ENCODE measurements at regions not wholly inside any gene's neighbourhood (a gene's known extent, or its start where the extent isn't known, plus 50 kb on each side); places are given as distances from the start of the nearest gene placed in this dataset.

- Histone ChIP-seq H3K36me3 (replicated peaks) (no peaks in the 10 kb centered on the region), H3K27ac (no peak overlapping the region), H3K4me3 (ENCODE audit: low read depth, low read length) (no peak overlapping the region), H3K27me3 (replicated peaks) (no peaks in the 10 kb centered on the region)
- in situ Hi-C loops (cut with HindIII; ENCODE audit: low pct_ligation_motif_present, low sequenced_read_pairs) = no loop called here
- DNase-seq = no peak
- TF ChIP-seq, protein P1, sequence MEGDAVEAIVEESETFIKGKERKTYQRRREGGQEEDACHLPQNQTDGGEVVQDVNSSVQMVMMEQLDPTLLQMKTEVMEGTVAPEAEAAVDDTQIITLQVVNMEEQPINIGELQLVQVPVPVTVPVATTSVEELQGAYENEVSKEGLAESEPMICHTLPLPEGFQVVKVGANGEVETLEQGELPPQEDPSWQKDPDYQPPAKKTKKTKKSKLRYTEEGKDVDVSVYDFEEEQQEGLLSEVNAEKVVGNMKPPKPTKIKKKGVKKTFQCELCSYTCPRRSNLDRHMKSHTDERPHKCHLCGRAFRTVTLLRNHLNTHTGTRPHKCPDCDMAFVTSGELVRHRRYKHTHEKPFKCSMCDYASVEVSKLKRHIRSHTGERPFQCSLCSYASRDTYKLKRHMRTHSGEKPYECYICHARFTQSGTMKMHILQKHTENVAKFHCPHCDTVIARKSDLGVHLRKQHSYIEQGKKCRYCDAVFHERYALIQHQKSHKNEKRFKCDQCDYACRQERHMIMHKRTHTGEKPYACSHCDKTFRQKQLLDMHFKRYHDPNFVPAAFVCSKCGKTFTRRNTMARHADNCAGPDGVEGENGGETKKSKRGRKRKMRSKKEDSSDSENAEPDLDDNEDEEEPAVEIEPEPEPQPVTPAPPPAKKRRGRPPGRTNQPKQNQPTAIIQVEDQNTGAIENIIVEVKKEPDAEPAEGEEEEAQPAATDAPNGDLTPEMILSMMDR (IDR thresholded peaks at IDR 0.05; ENCODE audit: low read depth, low read length, missing control alignments) = no peak
These were observed 75.0 kb downstream of the POLR1D start for GRCh38 chr13:27696731-27697130.

- no peaks in the 10 kb centered on the region for H3K36me3 ChIP-seq (replicated peaks)
- no peak overlapping the region for H3K27ac ChIP-seq
- TF ChIP-seq, protein P1 (IDR thresholded peaks at IDR 0.05; ENCODE audit: low read depth, low read length, missing control alignments) = no peak
- H3K4me3 ChIP-seq (ENCODE audit: low read depth, low read length) = no peak overlapping the region
- in situ Hi-C loops (cut with HindIII; ENCODE audit: low pct_ligation_motif_present, low sequenced_read_pairs) = no loop called here
- no peaks in the 10 kb centered on the region for H3K27me3 ChIP-seq (replicated peaks)
- DNase-seq = no peak
These were observed 78.3 kb downstream of the POLR1D start for GRCh38 chr13:27699952-27700351.

GRCh38 chr13:27704681-27705080, 83.0 kb downstream of the POLR1D start:
- no peak overlapping the region for H3K4me3 ChIP-seq (ENCODE audit: low read depth, low read length)
- H3K27me3 ChIP-seq (replicated peaks) = no peaks in the 10 kb centered on the region
- DNase-seq = no peak
- no peak overlapping the region for H3K27ac ChIP-seq
- no peaks in the 10 kb centered on the region for H3K36me3 ChIP-seq (replicated peaks)
- in situ Hi-C loops (cut with HindIII; ENCODE audit: low pct_ligation_motif_present, low sequenced_read_pairs) = no loop called here
- TF ChIP-seq, protein P1 (IDR thresholded peaks at IDR 0.05; ENCODE audit: low read depth, low read length, missing control alignments) = no peak

- in situ Hi-C loops (cut with HindIII; ENCODE audit: low pct_ligation_motif_present, low sequenced_read_pairs) = no loop called here
- no peak for DNase-seq
- Histone ChIP-seq H3K27ac (no peak overlapping the region), H3K27me3 (replicated peaks) (no peaks in the 10 kb centered on the region), H3K36me3 (replicated peaks) (no peaks in the 10 kb centered on the region), H3K4me3 (ENCODE audit: low read depth, low read length) (no peak overlapping the region)
- TF ChIP-seq, protein P1 (IDR thresholded peaks at IDR 0.05; ENCODE audit: low read depth, low read length, missing control alignments) = no peak
These were observed 84.0 kb upstream of the GSX1 start for GRCh38 chr13:27708325-27708724.

DNA sequence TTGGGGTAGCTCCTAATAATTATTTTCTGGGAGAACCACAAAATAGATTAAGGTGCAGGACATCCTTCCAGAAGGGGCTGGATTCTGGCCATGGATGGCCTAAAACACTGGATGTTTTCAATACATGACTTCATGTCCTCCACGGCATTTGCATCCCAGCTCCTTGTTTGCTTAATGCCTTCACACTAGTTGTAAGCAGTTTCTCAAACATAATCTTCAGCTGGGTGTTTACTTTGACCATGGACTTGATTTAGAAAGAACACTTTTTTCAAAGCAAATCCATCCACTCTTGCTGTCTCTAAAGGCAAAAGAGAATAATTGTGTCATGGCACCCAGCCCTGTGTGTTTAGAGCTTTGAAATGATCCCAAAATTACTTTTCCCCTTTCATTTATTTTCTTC, 82.5 kb upstream of the GSX1 start:
- TF ChIP-seq, protein P1 (IDR thresholded peaks at IDR 0.05; ENCODE audit: low read depth, low read length, missing control alignments) = no peak
- Histone ChIP-seq H3K27me3 (replicated peaks) (no peaks in the 10 kb centered on the region), H3K4me3 (ENCODE audit: low read depth, low read length) (no peak overlapping the region), H3K36me3 (replicated peaks) (no peaks in the 10 kb centered on the region), H3K27ac (no peak overlapping the region)
- DNase-seq = no peak
- in situ Hi-C loops (cut with HindIII; ENCODE audit: low pct_ligation_motif_present, low sequenced_read_pairs) = no loop called here

DNA sequence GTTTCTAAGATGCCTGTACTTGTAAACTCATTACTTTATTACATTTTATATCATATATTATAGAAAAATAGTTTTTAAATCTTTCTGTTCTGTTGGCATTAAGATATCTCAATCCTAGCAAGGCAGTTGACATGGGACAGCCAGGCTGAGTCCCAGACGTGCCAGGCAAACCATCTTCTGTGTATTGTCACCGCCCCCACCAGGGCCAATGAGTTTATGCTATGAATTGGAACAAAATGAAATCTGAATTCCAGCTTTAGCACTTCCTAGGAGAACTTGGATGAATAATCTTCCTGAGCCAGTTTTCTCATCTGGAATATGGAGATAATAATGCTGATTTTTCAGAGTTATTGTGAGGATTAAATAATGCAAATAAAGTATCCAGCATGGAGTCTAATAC, 79.9 kb upstream of the GSX1 start:
- Histone ChIP-seq H3K27me3 (replicated peaks) (no peaks in the 10 kb centered on the region), H3K4me3 (ENCODE audit: low read depth, low read length) (no peak overlapping the region), H3K27ac (no peak overlapping the region), H3K36me3 (replicated peaks) (no peaks in the 10 kb centered on the region)
- in situ Hi-C loops (cut with HindIII; ENCODE audit: low pct_ligation_motif_present, low sequenced_read_pairs) = no loop called here
- peak; percentile 3 for DNase-seq
- TF ChIP-seq, protein P1 (IDR thresholded peaks at IDR 0.05; ENCODE audit: low read depth, low read length, missing control alignments) = peak; percentile 43
